ENCODE measurements at regions not wholly inside any gene's neighbourhood (a gene's known extent, or its start where the extent isn't known, plus 50 kb on each side); places are given as distances from the start of the nearest gene placed in this dataset.
A peak's percentile ranks its signal among the peaks of the same experiment; 100 is the strongest.

GRCh38 chr1:50322579-50322978, 100.7 kb downstream of the DMRTA2 start:
- no peak overlapping the region for H3K4me3 ChIP-seq (ENCODE audit: low read depth, low read length)
- no peaks in the 10 kb centered on the region for H3K36me3 ChIP-seq (ENCODE audit: control insufficient read depth in 2 of 2, insufficient read depth in 1 of 2, low read length in 2 of 2)
- POLR2A ChIA-PET, result no interaction called here
- no peak for TF ChIP-seq SCRT1 (tag by site-specific recombination; IDR thresholded peaks at IDR 0.05; ENCODE audit: borderline replicate concordance)
- TF ChIP-seq ZNF513 (tag by site-specific recombination; IDR thresholded peaks at IDR 0.05), result peak; percentile 90
- no peak for TF ChIP-seq ZNF416 (tag by site-specific recombination; IDR thresholded peaks at IDR 0.05)
- no peak overlapping the region for H3K27ac ChIP-seq (ENCODE audit: extremely low read depth, low read depth, low read length)
- H3K9me3 ChIP-seq (ENCODE audit: control insufficient read depth, insufficient read depth, low read depth, low read length), result no peaks in the 10 kb centered on the region
- no peaks in the 10 kb centered on the region for H3K4me1 ChIP-seq (ENCODE audit: control insufficient read depth, insufficient read depth, low read length)
- CTCF ChIA-PET, result interaction anchor here (0.7 kb wide), 1 partner anchor 10 kb away, joined by 4 read pairs; no protein-coding TSS in a partner anchor

- ChIA-PET CTCF (interaction anchor here (0.6 kb wide), 2 partner anchors 39 to 47 kb away, joined by 3 to 4 read pairs; no protein-coding TSS in a partner anchor), POLR2A (no interaction called here)
- Histone ChIP-seq H3K9me3 (ENCODE audit: control insufficient read depth, insufficient read depth, low read depth, low read length) (no peaks in the 10 kb centered on the region), H3K4me3 (ENCODE audit: low read depth, low read length) (no peak overlapping the region), H3K4me1 (ENCODE audit: control insufficient read depth, insufficient read depth, low read length) (no peaks in the 10 kb centered on the region), H3K36me3 (ENCODE audit: control insufficient read depth in 2 of 2, insufficient read depth in 1 of 2, low read length in 2 of 2) (no peaks in the 10 kb centered on the region), H3K27ac (ENCODE audit: extremely low read depth, low read depth, low read length) (no peak overlapping the region)
- peak; percentile 91 for TF ChIP-seq GLIS1 (tag by site-specific recombination; IDR thresholded peaks at IDR 0.05)
- TF ChIP-seq ZNF585B (tag by site-specific recombination; IDR thresholded peaks at IDR 0.05), result no peak
Observed at GRCh38 chr1:50318428-50318827, 104.8 kb downstream of the DMRTA2 start.

DNA sequence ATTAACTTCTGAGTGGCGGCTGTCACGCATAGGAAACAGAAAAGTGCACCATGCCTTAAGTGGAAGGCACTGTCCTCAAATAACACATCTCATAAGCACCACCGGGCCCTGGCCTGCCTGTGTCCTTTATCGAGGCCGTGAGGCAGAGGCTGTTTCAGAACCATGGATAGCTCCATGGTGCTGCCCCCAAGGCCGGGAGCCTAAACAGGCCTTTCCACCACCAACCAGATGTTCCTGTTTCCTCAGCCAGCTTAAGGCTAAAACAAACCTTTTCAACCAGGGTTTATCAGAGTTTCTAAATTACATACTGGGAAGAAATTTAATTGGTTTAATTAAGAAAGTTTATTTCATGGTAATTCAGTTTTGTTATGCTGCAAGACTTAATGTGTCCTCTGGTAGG, 114.4 kb downstream of the DMRTA2 start:
- TF ChIP-seq, protein P1, sequence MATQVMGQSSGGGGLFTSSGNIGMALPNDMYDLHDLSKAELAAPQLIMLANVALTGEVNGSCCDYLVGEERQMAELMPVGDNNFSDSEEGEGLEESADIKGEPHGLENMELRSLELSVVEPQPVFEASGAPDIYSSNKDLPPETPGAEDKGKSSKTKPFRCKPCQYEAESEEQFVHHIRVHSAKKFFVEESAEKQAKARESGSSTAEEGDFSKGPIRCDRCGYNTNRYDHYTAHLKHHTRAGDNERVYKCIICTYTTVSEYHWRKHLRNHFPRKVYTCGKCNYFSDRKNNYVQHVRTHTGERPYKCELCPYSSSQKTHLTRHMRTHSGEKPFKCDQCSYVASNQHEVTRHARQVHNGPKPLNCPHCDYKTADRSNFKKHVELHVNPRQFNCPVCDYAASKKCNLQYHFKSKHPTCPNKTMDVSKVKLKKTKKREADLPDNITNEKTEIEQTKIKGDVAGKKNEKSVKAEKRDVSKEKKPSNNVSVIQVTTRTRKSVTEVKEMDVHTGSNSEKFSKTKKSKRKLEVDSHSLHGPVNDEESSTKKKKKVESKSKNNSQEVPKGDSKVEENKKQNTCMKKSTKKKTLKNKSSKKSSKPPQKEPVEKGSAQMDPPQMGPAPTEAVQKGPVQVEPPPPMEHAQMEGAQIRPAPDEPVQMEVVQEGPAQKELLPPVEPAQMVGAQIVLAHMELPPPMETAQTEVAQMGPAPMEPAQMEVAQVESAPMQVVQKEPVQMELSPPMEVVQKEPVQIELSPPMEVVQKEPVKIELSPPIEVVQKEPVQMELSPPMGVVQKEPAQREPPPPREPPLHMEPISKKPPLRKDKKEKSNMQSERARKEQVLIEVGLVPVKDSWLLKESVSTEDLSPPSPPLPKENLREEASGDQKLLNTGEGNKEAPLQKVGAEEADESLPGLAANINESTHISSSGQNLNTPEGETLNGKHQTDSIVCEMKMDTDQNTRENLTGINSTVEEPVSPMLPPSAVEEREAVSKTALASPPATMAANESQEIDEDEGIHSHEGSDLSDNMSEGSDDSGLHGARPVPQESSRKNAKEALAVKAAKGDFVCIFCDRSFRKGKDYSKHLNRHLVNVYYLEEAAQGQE (tag by site-specific recombination; IDR thresholded peaks at IDR 0.05), result peak; percentile 97
- TF ChIP-seq ZNF621 (tag by site-specific recombination; IDR thresholded peaks at IDR 0.05) (no peak), ZNF600 (tag by site-specific recombination; IDR thresholded peaks at IDR 0.05) (no peak), ZNF623 (tag by site-specific recombination; IDR thresholded peaks at IDR 0.05) (no peak), ZNF138 (tag by site-specific recombination; IDR thresholded peaks at IDR 0.05; ENCODE audit: borderline replicate concordance) (no peak), GLIS1 (tag by site-specific recombination; IDR thresholded peaks at IDR 0.05) (0 out of 2 replicates have a peak, but pooled peaks have one; percentile 9)
- no peaks in the 10 kb centered on the region for H3K4me1 ChIP-seq (ENCODE audit: control insufficient read depth, insufficient read depth, low read length)
- no peaks in the 10 kb centered on the region for H3K36me3 ChIP-seq (ENCODE audit: control insufficient read depth in 2 of 2, insufficient read depth in 1 of 2, low read length in 2 of 2)
- no peak overlapping the region for H3K4me3 ChIP-seq (ENCODE audit: low read depth, low read length)
- ChIA-PET POLR2A (interaction anchor here (0.6 kb wide), 1 partner anchor 338 kb away, joined by 3 read pairs; no protein-coding TSS in a partner anchor), CTCF (interaction anchor here (1.5 kb wide), 1 partner anchor 27 kb away, joined by 3 read pairs; no protein-coding TSS in a partner anchor)
- no peaks in the 10 kb centered on the region for H3K9me3 ChIP-seq (ENCODE audit: control insufficient read depth, insufficient read depth, low read depth, low read length)
- no peak overlapping the region for H3K27ac ChIP-seq (ENCODE audit: extremely low read depth, low read depth, low read length)

DNA sequence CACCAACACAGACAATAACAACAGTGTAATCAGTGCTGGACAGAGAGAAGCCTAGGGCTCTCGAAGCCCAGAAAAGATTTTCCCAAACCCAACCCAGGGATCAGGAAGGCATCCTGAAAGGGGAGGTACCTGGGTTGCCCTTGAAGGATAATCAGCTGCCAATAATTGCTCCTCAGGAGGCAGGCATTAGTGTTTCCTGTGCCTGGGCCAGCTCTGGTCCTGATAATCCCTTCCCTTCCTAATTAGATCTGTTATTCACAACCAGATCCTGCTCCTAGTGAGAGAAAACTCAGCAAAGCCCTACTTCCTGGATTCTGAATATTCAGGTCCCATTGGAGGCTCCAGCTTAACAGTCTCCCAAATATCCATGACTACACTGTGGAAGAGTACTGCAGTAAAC, 117.4 kb downstream of the DMRTA2 start:
- H3K9me3 ChIP-seq (ENCODE audit: control insufficient read depth, insufficient read depth, low read depth, low read length), result no peaks in the 10 kb centered on the region
- CTCF ChIA-PET, result no interaction called here
- POLR2A ChIA-PET, result no interaction called here

More for the DNA sequence above, 117.4 kb downstream of the DMRTA2 start:
- no peak overlapping the region for H3K4me3 ChIP-seq (ENCODE audit: low read depth, low read length)
- TF ChIP-seq, protein P2, sequence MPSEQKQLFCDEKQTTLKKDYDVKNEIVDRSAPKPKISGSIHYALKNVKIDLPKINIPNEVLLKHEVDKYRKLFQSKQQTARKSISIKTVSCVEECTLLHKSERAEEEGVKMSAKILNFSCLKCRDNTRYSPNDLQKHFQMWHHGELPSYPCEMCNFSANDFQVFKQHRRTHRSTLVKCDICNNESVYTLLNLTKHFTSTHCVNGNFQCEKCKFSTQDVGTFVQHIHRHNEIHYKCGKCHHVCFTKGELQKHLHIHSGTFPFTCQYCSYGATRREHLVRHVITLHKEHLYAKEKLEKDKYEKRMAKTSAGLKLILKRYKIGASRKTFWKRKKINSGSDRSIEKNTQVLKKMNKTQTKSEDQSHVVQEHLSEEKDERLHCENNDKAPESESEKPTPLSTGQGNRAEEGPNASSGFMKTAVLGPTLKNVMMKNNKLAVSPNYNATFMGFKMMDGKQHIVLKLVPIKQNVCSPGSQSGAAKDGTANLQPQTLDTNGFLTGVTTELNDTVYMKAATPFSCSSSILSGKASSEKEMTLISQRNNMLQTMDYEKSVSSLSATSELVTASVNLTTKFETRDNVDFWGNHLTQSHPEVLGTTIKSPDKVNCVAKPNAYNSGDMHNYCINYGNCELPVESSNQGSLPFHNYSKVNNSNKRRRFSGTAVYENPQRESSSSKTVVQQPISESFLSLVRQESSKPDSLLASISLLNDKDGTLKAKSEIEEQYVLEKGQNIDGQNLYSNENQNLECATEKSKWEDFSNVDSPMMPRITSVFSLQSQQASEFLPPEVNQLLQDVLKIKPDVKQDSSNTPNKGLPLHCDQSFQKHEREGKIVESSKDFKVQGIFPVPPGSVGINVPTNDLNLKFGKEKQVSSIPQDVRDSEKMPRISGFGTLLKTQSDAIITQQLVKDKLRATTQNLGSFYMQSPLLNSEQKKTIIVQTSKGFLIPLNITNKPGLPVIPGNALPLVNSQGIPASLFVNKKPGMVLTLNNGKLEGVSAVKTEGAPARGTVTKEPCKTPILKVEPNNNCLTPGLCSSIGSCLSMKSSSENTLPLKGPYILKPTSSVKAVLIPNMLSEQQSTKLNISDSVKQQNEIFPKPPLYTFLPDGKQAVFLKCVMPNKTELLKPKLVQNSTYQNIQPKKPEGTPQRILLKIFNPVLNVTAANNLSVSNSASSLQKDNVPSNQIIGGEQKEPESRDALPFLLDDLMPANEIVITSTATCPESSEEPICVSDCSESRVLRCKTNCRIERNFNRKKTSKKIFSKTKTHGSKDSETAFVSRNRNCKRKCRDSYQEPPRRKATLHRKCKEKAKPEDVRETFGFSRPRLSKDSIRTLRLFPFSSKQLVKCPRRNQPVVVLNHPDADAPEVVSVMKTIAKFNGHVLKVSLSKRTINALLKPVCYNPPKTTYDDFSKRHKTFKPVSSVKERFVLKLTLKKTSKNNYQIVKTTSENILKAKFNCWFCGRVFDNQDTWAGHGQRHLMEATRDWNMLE (tag by site-specific recombination; conservative IDR thresholded peaks at IDR 0.05; ENCODE audit: low read depth), result no peak
- TF ChIP-seq RBAK (tag by site-specific recombination; IDR thresholded peaks at IDR 0.05), result no peak
- TF ChIP-seq ZBTB8A (tag by site-specific recombination; IDR thresholded peaks at IDR 0.05), result no peak
- TF ChIP-seq OVOL3 (tag by site-specific recombination; IDR thresholded peaks at IDR 0.05), result no peak
- no peak for TF ChIP-seq ZNF423 (tag by site-specific recombination; IDR thresholded peaks at IDR 0.05)
- no peaks in the 10 kb centered on the region for H3K36me3 ChIP-seq (ENCODE audit: control insufficient read depth in 2 of 2, insufficient read depth in 1 of 2, low read length in 2 of 2)
- H3K27ac ChIP-seq (ENCODE audit: extremely low read depth, low read depth, low read length), result no peak overlapping the region
- no peaks in the 10 kb centered on the region for H3K4me1 ChIP-seq (ENCODE audit: control insufficient read depth, insufficient read depth, low read length)
